DND-41 (cell line): ENCODE measurements at regions not wholly inside any gene's neighbourhood (a gene's known extent, or its start where the extent isn't known, plus 50 kb on each side); places are given as distances from the start of the nearest gene placed in this dataset.

Source experiments
- ATAC-seq: fragments of 200-7000 bp; cut with Tn5 transposase; 3 replicates; pipeline ENCODE4 v1.9.1; 2021; ENCODE audit warnings: low read depth; ENCODE audit not compliant: insufficient read depth
- DNase-seq: peaks from one replicate; pipeline ENCODE4 v3.0.0-alpha.2; 2020
- H2AFZ ChIP-seq: 2 replicates; pipeline ENCODE4 v1.6.0; 2012; ENCODE audit warnings: low read depth, low read length
- H3K27ac ChIP-seq: 2 replicates; pipeline ENCODE4 v1.5.1; 2012; ENCODE audit warnings: low read length, inconsistent platforms
- H3K27me3 ChIP-seq: fragments of 200-600 bp; sonication (generic); 2 replicates; pipeline ENCODE4 v1.6.0; 2012; ENCODE audit warnings: low read length, mild to moderate bottlenecking, inconsistent platforms; ENCODE audit not compliant: insufficient read depth, poor library complexity
- H3K36me3 ChIP-seq: 2 replicates; pipeline ENCODE4 v1.5.1; 2012; ENCODE audit warnings: low read length, inconsistent platforms; ENCODE audit not compliant: insufficient read depth
- H3K4me1 ChIP-seq: 2 replicates; pipeline ENCODE4 v1.5.1; 2012; ENCODE audit warnings: mild to moderate bottlenecking, low read length; ENCODE audit not compliant: insufficient read depth
- H3K4me2 ChIP-seq: 2 replicates; pipeline ENCODE4 v1.6.0; 2012; ENCODE audit warnings: mild to moderate bottlenecking, moderate library complexity, low read length, inconsistent platforms; ENCODE audit not compliant: insufficient read depth
- H3K4me3 ChIP-seq, 2 experiments: fragments of 200-600 bp in 1 of 2; shearing (Covaris generic) in 1 of 2; 2 replicates each; pipeline ENCODE4 v1.5.1; 2012 to 2016; ENCODE audit warnings: inconsistent platforms in 2 of 2, low read length in 2 of 2, mild to moderate bottlenecking in 2 of 2, low read depth in 1 of 2, moderate library complexity in 1 of 2
- H3K79me2 ChIP-seq: 2 replicates; pipeline ENCODE4 v1.6.0; 2012; ENCODE audit warnings: low read length, inconsistent platforms; ENCODE audit not compliant: insufficient read depth
- H3K9ac ChIP-seq: 2 replicates; pipeline ENCODE4 v1.6.0; 2012; ENCODE audit warnings: low read depth, mild to moderate bottlenecking, inconsistent platforms, low read length, moderate library complexity
- H3K9me3 ChIP-seq: 2 replicates; pipeline ENCODE4 v1.5.1; 2012; ENCODE audit warnings: low read length, moderate library complexity, mild to moderate bottlenecking, inconsistent platforms; ENCODE audit not compliant: insufficient read depth, severe bottlenecking
- H4K20me1 ChIP-seq: 2 replicates; pipeline ENCODE4 v1.6.0; 2012; ENCODE audit warnings: low read length; ENCODE audit not compliant: insufficient read depth
- CTCF ChIP-seq: IDR thresholded peaks from 2 replicates; pipeline ENCODE4 v1.5.1; 2012; ENCODE audit warnings: borderline replicate concordance, low read length, moderate library complexity, mild to moderate bottlenecking; ENCODE audit not compliant: poor library complexity, severe bottlenecking; ENCODE audit errors: extremely low read depth
- EZH2 ChIP-seq: IDR thresholded peaks from 3 replicates; pipeline ENCODE4 v1.6.1; 2012; ENCODE audit warnings: borderline replicate concordance, low read depth, mild to moderate bottlenecking, moderate library complexity, low read length, inconsistent platforms; ENCODE audit not compliant: severe bottlenecking

- Histone ChIP-seq H3K27me3 (no peaks in the 10 kb centered on the region), H3K36me3 (no peaks in the 10 kb centered on the region), H4K20me1 (no peaks in the 10 kb centered on the region), H3K4me1 (no peaks in the 10 kb centered on the region), H3K9ac (no peak overlapping the region), H3K27ac (no peak overlapping the region), H3K79me2 (no peaks in the 10 kb centered on the region), H3K4me2 (no peak overlapping the region), H3K4me3 (no peak overlapping the region), H2AFZ (no peak overlapping the region), H3K9me3 (no peaks in the 10 kb centered on the region)
- DNase-seq = no peak
- TF ChIP-seq CTCF (no peak), EZH2 (no peak)
- ATAC-seq = no peak
Measured at GRCh38 chr13:108096301-108096915, 118.9 kb downstream of the LIG4 start.

GRCh38 chr13:108095036-108095435 is 120.3 kb downstream of the LIG4 start:
- no peak overlapping the region for H3K9ac ChIP-seq
- H3K9me3 ChIP-seq = no peaks in the 10 kb centered on the region
- no peaks in the 10 kb centered on the region for H3K36me3 ChIP-seq
- H2AFZ ChIP-seq = no peak overlapping the region
- no peaks in the 10 kb centered on the region for H3K4me1 ChIP-seq
- TF ChIP-seq EZH2 = no peak
- TF ChIP-seq CTCF = no peak
- no peak overlapping the region for H3K4me2 ChIP-seq
- no peaks in the 10 kb centered on the region for H4K20me1 ChIP-seq
- ATAC-seq (no peak), DNase-seq (no peak)
- H3K79me2 ChIP-seq = no peaks in the 10 kb centered on the region
- H3K27me3 ChIP-seq = no peaks in the 10 kb centered on the region
- no peak overlapping the region for H3K27ac ChIP-seq
- H3K4me3 ChIP-seq = no peak overlapping the region

GRCh38 chr13:108093616-108094015 is 121.7 kb downstream of the LIG4 start:
- no peak overlapping the region for H2AFZ ChIP-seq
- H3K4me3 ChIP-seq = no peak overlapping the region
- TF ChIP-seq EZH2 (no peak), CTCF (no peak)

GRCh38 chr13:108087810-108088209 is 127.5 kb downstream of the LIG4 start:
- no peak overlapping the region for H3K4me3 ChIP-seq
- H3K27ac ChIP-seq = no peak overlapping the region
- H2AFZ ChIP-seq = no peak overlapping the region
- H3K9me3 ChIP-seq = no peaks in the 10 kb centered on the region
- no peaks in the 10 kb centered on the region for H3K27me3 ChIP-seq
- no peak overlapping the region for H3K4me2 ChIP-seq
- no peaks in the 10 kb centered on the region for H4K20me1 ChIP-seq
- ATAC-seq = no peak
- H3K36me3 ChIP-seq = no peaks in the 10 kb centered on the region
- no peaks in the 10 kb centered on the region for H3K4me1 ChIP-seq
- DNase-seq = no peak
- no peaks in the 10 kb centered on the region for H3K79me2 ChIP-seq
- no peak overlapping the region for H3K9ac ChIP-seq
- TF ChIP-seq EZH2 = no peak
- no peak for TF ChIP-seq CTCF

More at GRCh38 chr13:108093616-108094015, 121.7 kb downstream of the LIG4 start:
- no peak overlapping the region for H3K9ac ChIP-seq
- H3K27me3 ChIP-seq = no peaks in the 10 kb centered on the region
- H3K4me2 ChIP-seq = no peak overlapping the region
- H3K27ac ChIP-seq = no peak overlapping the region
- no peaks in the 10 kb centered on the region for H3K9me3 ChIP-seq
- H3K4me1 ChIP-seq = no peaks in the 10 kb centered on the region
- H3K36me3 ChIP-seq = no peaks in the 10 kb centered on the region
- H4K20me1 ChIP-seq = no peaks in the 10 kb centered on the region
- no peaks in the 10 kb centered on the region for H3K79me2 ChIP-seq
- ATAC-seq (no peak), DNase-seq (no peak)
